ENCODE measurements at regions not wholly inside any gene's neighbourhood (a gene's known extent, or its start where the extent isn't known, plus 50 kb on each side); places are given as distances from the start of the nearest gene placed in this dataset.
"Not testable (repeated sequence)": the region's sequence is repeated elsewhere in the genome, so short reads cannot be mapped to it uniquely, and the experiment has no call there.

GRCh38 chr16:77062878-77063675 is 127.9 kb upstream of the MON1B start:
- intact Hi-C loops (cut with micrococcal nuclease) = no loop called here

- intact Hi-C loops (cut with micrococcal nuclease) = no loop called here
These were observed 127.3 kb upstream of the MON1B start for GRCh38 chr16:77063676-77064016.

GRCh38 chr16:77064037-77064436 is 127.0 kb upstream of the MON1B start:
- intact Hi-C loops (cut with micrococcal nuclease) = no loop called here

GRCh38 chr16:77066896-77067496 is 124.0 kb upstream of the MON1B start:
- intact Hi-C loops (cut with micrococcal nuclease) = no loop called here

GRCh38 chr16:77067900-77068299 is 123.1 kb upstream of the MON1B start:
- intact Hi-C loops (cut with micrococcal nuclease) = no loop called here

GRCh38 chr16:77068402-77068801 is 122.6 kb upstream of the MON1B start:
- intact Hi-C loops (cut with micrococcal nuclease) = no loop called here

GRCh38 chr16:77069929-77070328 is 121.1 kb upstream of the MON1B start:
- intact Hi-C loops (cut with micrococcal nuclease) = no loop called here

- intact Hi-C loops (cut with micrococcal nuclease) = no loop called here
These were observed 120.3 kb upstream of the MON1B start for GRCh38 chr16:77070683-77071082.

GRCh38 chr16:77076839-77077238 is 114.2 kb upstream of the MON1B start:
- intact Hi-C loops (cut with micrococcal nuclease) = no loop called here

GRCh38 chr16:77077256-77077922 is 113.6 kb upstream of the MON1B start:
- intact Hi-C loops (cut with micrococcal nuclease) = no loop called here

- intact Hi-C loops (cut with micrococcal nuclease) = no loop called here
These were observed 105.0 kb upstream of the MON1B start for GRCh38 chr16:77085981-77086380.

GRCh38 chr16:77090062-77090461 is 100.9 kb upstream of the MON1B start:
- intact Hi-C loops (cut with micrococcal nuclease) = no loop called here

- intact Hi-C loops (cut with micrococcal nuclease) = no loop called here
These were observed 97.7 kb upstream of the MON1B start for GRCh38 chr16:77093309-77093708.

GRCh38 chr16:77093999-77094398 is 97.0 kb upstream of the MON1B start:
- intact Hi-C loops (cut with micrococcal nuclease) = no loop called here

GRCh38 chr16:77111056-77111565 is 79.9 kb upstream of the MON1B start:
- intact Hi-C loops (cut with micrococcal nuclease) = no loop called here

- intact Hi-C loops (cut with micrococcal nuclease) = no loop called here
These were observed 78.2 kb upstream of the MON1B start for GRCh38 chr16:77112746-77113145.

GRCh38 chr16:77113835-77114234 is 77.2 kb upstream of the MON1B start:
- intact Hi-C loops (cut with micrococcal nuclease) = no loop called here

GRCh38 chr16:77114361-77114760 is 76.6 kb upstream of the MON1B start:
- intact Hi-C loops (cut with micrococcal nuclease) = not testable (repeated sequence)

GRCh38 chr16:77116856-77117255 is 74.1 kb upstream of the MON1B start:
- intact Hi-C loops (cut with micrococcal nuclease) = no loop called here

GRCh38 chr16:77117707-77118106 is 73.3 kb upstream of the MON1B start:
- intact Hi-C loops (cut with micrococcal nuclease) = no loop called here

- intact Hi-C loops (cut with micrococcal nuclease) = no loop called here
These were observed 59.6 kb upstream of the MON1B start for GRCh38 chr16:77131398-77131797.

- intact Hi-C loops (cut with micrococcal nuclease) = no loop called here
These were observed 58.9 kb upstream of the MON1B start for GRCh38 chr16:77132051-77132618.
